ENCODE measurements at regions not wholly inside any gene's neighbourhood (a gene's known extent, or its start where the extent isn't known, plus 50 kb on each side); places are given as distances from the start of the nearest gene placed in this dataset.

DNA sequence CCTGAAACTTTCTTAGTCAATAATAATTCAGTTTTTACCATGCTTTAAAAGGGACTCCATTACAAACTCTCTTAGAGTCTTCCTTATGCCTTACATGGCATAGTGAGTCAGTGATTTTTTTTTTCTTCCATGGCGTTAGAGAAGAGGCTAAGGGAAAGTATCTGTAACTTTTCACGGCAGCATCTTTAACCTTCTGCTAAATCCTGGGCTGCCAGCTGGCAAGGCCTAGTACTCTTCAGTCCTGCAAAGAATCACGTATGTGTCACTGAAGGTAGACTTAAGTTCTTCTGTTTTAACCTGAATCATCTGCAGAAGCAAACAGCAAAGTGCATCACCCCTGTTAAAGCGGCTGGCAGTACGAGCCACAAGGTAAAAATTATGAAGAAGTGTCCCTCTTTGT lies 286.3 kb upstream of the FN1 start:
- TF ChIP-seq EZH2 (IDR thresholded peaks at IDR 0.05), result no peak
- no peak for TF ChIP-seq POLR2AphosphoS5 (IDR thresholded peaks at IDR 0.05; ENCODE audit: borderline replicate concordance, low read depth, low read length)
